SH-SY5Y (cell line): ENCODE measurements at regions not wholly inside any gene's neighbourhood (a gene's known extent, or its start where the extent isn't known, plus 50 kb on each side); places are given as distances from the start of the nearest gene placed in this dataset.

ENCODE experiments used
- GATA2 ChIP-seq: IDR thresholded peaks from 2 replicates; pipeline ENCODE4 v1.6.1; 2011; ENCODE audit warnings: mild to moderate bottlenecking, low read depth, low read length
- GATA3 ChIP-seq: IDR thresholded peaks from 2 replicates; pipeline ENCODE4 v1.6.1; 2011; ENCODE audit warnings: low read depth, mild to moderate bottlenecking, low read length, moderate library complexity

DNA sequence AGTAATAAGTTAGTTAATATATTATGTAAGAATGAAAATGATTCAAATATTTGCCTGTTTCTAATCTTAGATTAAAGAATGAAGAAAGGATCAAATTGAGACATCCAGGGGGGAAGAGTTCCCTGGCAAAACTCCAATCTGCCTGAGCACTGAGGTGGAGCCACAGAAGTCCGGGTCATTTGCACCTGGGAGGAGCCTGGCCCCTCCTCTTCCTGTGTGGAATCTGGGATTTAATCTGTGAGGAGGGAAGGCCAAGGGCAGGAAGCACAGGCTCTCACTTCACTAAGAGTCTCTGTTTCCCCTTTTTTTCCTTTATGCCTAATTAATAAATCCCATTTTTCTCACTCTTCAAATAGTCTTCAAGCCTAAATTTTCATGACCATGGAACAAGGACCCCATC, 599.5 kb downstream of the FLRT2 start:
- TF ChIP-seq GATA2 = no peak
- no peak for TF ChIP-seq GATA3
